Liver (tissue), 8 donors: ENCODE measurements at regions not wholly inside any gene's neighbourhood (a gene's known extent, or its start where the extent isn't known, plus 50 kb on each side); places are given as distances from the start of the nearest gene placed in this dataset.

Experiments used
- DNase-seq: peaks from one replicate; pipeline ENCODE4 v3.0.0-alpha.2; 2017; ENCODE audit warnings: low spot score
- H3K27ac ChIP-seq, 2 donors: one replicate each; pipeline ENCODE4 v1.7.0; 2013; ENCODE audit warnings: inconsistent platforms in 2 of 2, low read length in 2 of 2, control low read depth in 1 of 2, low read depth in 1 of 2, mild to moderate bottlenecking in 1 of 2
- H3K27me3 ChIP-seq, 4 donors: one replicate each; pipeline versions ENCODE4 v1.6.1 to v1.7.0; 2013; ENCODE audit warnings: low read length in 3 of 4, inconsistent platforms in 1 of 4, mild to moderate bottlenecking in 1 of 4, moderate library complexity in 1 of 4; ENCODE audit not compliant: control insufficient read depth in 4 of 4, insufficient read depth in 4 of 4
- H3K36me3 ChIP-seq, 4 donors: one replicate each; pipeline versions ENCODE4 v1.6.1 to v1.7.0; 2013; ENCODE audit warnings: low read length in 3 of 4, mild to moderate bottlenecking in 3 of 4, low read depth in 1 of 4, moderate library complexity in 1 of 4; ENCODE audit not compliant: control insufficient read depth in 4 of 4, insufficient read depth in 3 of 4
- H3K4me1 ChIP-seq, 4 donors: one replicate each; pipeline versions ENCODE4 v1.6.1 to v1.7.0; 2013; ENCODE audit warnings: low read length in 3 of 4, mild to moderate bottlenecking in 3 of 4, moderate library complexity in 1 of 4; ENCODE audit not compliant: control insufficient read depth in 4 of 4, insufficient read depth in 4 of 4
- H3K4me3 ChIP-seq, 3 donors: one replicate each; pipeline versions ENCODE4 v1.6.1 to v1.7.0; 2013; ENCODE audit warnings: low read length in 3 of 3, control low read depth in 1 of 3, low read depth in 1 of 3, mild to moderate bottlenecking in 1 of 3
- H3K9ac ChIP-seq, 2 donors: one replicate each; pipeline ENCODE4 v1.7.0; 2013; ENCODE audit warnings: low read length in 2 of 2, mild to moderate bottlenecking in 2 of 2, moderate library complexity in 2 of 2, control low read depth in 1 of 2, low read depth in 1 of 2
- H3K9me3 ChIP-seq, 4 donors: one replicate each; pipeline versions ENCODE4 v1.6.1 to v1.7.0; 2013; ENCODE audit warnings: low read length in 3 of 4; ENCODE audit not compliant: control insufficient read depth in 4 of 4
- CTCF ChIP-seq: fragments of 150-350 bp; IDR thresholded peaks from 2 replicates; pipeline ENCODE4 v1.5.1; 2017; ENCODE audit warnings: improper control_type of control experiment, low read depth, low read length; ENCODE audit not compliant: missing input control
- EGR1 ChIP-seq, 2 donors: IDR thresholded peaks; 2 replicates each; pipeline ENCODE4 v1.6.1; 2016 to 2018; ENCODE audit warnings: antibody characterized with exemption in 2 of 2, low read depth in 2 of 2
- FOXA1 ChIP-seq: IDR thresholded peaks from 2 replicates; pipeline ENCODE4 v1.6.1; 2016; ENCODE audit warnings: antibody characterized with exemption
- FOXA2 ChIP-seq: IDR thresholded peaks from 2 replicates; pipeline ENCODE4 v1.6.1; 2016; ENCODE audit warnings: antibody characterized with exemption
- GABPA ChIP-seq, 2 donors: IDR thresholded peaks in 1 of 2; conservative IDR thresholded peaks in 1 of 2; 2 replicates each; pipeline ENCODE4 v1.6.1; 2016; ENCODE audit warnings: antibody characterized with exemption in 2 of 2, mild to moderate bottlenecking in 1 of 2, moderate library complexity in 1 of 2
- HNF4G ChIP-seq: IDR thresholded peaks from 2 replicates; pipeline ENCODE4 v1.6.1; 2016; ENCODE audit warnings: antibody characterized with exemption
- JUND ChIP-seq, 2 donors: IDR thresholded peaks; 2 replicates each; pipeline ENCODE4 v1.6.1; 2016; ENCODE audit warnings: antibody characterized with exemption in 2 of 2
- MAX ChIP-seq: IDR thresholded peaks from 2 replicates; pipeline ENCODE4 v1.6.1; 2016; ENCODE audit warnings: antibody characterized with exemption
- NR2F2 ChIP-seq: IDR thresholded peaks from 2 replicates; pipeline ENCODE4 v1.6.1; 2016; ENCODE audit warnings: antibody characterized with exemption
- RAD21 ChIP-seq, 2 donors: IDR thresholded peaks; 2 replicates each; pipeline ENCODE4 v1.6.1; 2016; ENCODE audit warnings: antibody characterized with exemption in 2 of 2, mild to moderate bottlenecking in 2 of 2
- RXRA ChIP-seq, 2 donors: IDR thresholded peaks; 2 replicates each; pipeline ENCODE4 v1.6.1; 2017 to 2018; ENCODE audit warnings: antibody characterized with exemption in 2 of 2, mild to moderate bottlenecking in 1 of 2
- TAF1 ChIP-seq: conservative IDR thresholded peaks from 2 replicates; pipeline ENCODE4 v1.6.1; 2016; ENCODE audit warnings: antibody characterized with exemption, mild to moderate bottlenecking
- YY1 ChIP-seq: IDR thresholded peaks from 2 replicates; pipeline ENCODE4 v1.6.1; 2016; ENCODE audit warnings: antibody characterized with exemption, mild to moderate bottlenecking
- WGBS: extraction: QIAGEN DNeasy Blood & Tissue Kit; methylation state at CpG from one replicate; pipeline ENCODE4 v1.1.7; 2013; 5-methylcytosine and 5-hydroxymethylcytosine counted together
- TF ChIP-seq, protein P1 (sequence below): IDR thresholded peaks from 2 replicates; pipeline ENCODE4 v1.6.1; 2016; ENCODE audit warnings: antibody characterized with exemption
- TF ChIP-seq, protein P2 (sequence below): IDR thresholded peaks from 2 replicates; pipeline ENCODE4 v1.6.1; 2016; ENCODE audit warnings: antibody characterized with exemption
- TF ChIP-seq, protein P3 (sequence below): IDR thresholded peaks from 2 replicates; pipeline ENCODE4 v1.6.1; 2016; ENCODE audit warnings: antibody characterized with exemption, mild to moderate bottlenecking
- donor health status: healthy.
- donor health status: healthy.
- donor health status: healthy.
- donor health status: healthy.
- donor health status: healthy.

GRCh38 chr5:175207321-175208040, 236.5 kb downstream of the DRD1 start:
- TF ChIP-seq NR2F2 (no peak), RAD21 (IDR thresholded peaks at IDR 0.05) (no peak), GABPA (IDR thresholded peaks at IDR 0.05 in 1 of 2, conservative IDR thresholded peaks at IDR 0.05 in 1 of 2) (no peak), MAX (no peak)
- TF ChIP-seq, protein P1, sequence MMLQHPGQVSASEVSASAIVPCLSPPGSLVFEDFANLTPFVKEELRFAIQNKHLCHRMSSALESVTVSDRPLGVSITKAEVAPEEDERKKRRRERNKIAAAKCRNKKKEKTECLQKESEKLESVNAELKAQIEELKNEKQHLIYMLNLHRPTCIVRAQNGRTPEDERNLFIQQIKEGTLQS, result no peak
- TF ChIP-seq, protein P2, sequence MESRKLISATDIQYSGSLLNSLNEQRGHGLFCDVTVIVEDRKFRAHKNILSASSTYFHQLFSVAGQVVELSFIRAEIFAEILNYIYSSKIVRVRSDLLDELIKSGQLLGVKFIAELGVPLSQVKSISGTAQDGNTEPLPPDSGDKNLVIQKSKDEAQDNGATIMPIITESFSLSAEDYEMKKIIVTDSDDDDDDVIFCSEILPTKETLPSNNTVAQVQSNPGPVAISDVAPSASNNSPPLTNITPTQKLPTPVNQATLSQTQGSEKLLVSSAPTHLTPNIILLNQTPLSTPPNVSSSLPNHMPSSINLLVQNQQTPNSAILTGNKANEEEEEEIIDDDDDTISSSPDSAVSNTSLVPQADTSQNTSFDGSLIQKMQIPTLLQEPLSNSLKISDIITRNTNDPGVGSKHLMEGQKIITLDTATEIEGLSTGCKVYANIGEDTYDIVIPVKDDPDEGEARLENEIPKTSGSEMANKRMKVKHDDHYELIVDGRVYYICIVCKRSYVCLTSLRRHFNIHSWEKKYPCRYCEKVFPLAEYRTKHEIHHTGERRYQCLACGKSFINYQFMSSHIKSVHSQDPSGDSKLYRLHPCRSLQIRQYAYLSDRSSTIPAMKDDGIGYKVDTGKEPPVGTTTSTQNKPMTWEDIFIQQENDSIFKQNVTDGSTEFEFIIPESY, result no peak
- no peak overlapping the region for H3K4me3 ChIP-seq
- H3K9ac ChIP-seq, result no peak overlapping the region

GRCh38 chr5:175206669-175207068, 237.3 kb downstream of the DRD1 start:
- H3K4me1 ChIP-seq, result no peaks in the 10 kb centered on the region
- no peak overlapping the region for H3K9ac ChIP-seq
- no peak for DNase-seq
- H3K27ac ChIP-seq, result no peak overlapping the region
- TF ChIP-seq TAF1, result no peak
- TF ChIP-seq, protein P2, result no peak
- TF ChIP-seq EGR1 (IDR thresholded peaks at IDR 0.05; ENCODE audit: low read depth in 2 of 2), result no peak
- no peak for TF ChIP-seq RXRA (IDR thresholded peaks at IDR 0.05)
- no peak for TF ChIP-seq FOXA1
- TF ChIP-seq JUND (IDR thresholded peaks at IDR 0.05), result no peak
- TF ChIP-seq CTCF, result no peak
- no peak for TF ChIP-seq HNF4G
- no peak for TF ChIP-seq YY1
- TF ChIP-seq, protein P1, result no peak
- TF ChIP-seq, protein P3, sequence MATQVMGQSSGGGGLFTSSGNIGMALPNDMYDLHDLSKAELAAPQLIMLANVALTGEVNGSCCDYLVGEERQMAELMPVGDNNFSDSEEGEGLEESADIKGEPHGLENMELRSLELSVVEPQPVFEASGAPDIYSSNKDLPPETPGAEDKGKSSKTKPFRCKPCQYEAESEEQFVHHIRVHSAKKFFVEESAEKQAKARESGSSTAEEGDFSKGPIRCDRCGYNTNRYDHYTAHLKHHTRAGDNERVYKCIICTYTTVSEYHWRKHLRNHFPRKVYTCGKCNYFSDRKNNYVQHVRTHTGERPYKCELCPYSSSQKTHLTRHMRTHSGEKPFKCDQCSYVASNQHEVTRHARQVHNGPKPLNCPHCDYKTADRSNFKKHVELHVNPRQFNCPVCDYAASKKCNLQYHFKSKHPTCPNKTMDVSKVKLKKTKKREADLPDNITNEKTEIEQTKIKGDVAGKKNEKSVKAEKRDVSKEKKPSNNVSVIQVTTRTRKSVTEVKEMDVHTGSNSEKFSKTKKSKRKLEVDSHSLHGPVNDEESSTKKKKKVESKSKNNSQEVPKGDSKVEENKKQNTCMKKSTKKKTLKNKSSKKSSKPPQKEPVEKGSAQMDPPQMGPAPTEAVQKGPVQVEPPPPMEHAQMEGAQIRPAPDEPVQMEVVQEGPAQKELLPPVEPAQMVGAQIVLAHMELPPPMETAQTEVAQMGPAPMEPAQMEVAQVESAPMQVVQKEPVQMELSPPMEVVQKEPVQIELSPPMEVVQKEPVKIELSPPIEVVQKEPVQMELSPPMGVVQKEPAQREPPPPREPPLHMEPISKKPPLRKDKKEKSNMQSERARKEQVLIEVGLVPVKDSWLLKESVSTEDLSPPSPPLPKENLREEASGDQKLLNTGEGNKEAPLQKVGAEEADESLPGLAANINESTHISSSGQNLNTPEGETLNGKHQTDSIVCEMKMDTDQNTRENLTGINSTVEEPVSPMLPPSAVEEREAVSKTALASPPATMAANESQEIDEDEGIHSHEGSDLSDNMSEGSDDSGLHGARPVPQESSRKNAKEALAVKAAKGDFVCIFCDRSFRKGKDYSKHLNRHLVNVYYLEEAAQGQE, result no peak
- no peak for TF ChIP-seq GABPA (IDR thresholded peaks at IDR 0.05 in 1 of 2, conservative IDR thresholded peaks at IDR 0.05 in 1 of 2)
- TF ChIP-seq RAD21 (IDR thresholded peaks at IDR 0.05), result no peak
- TF ChIP-seq NR2F2, result no peak
- no peak for TF ChIP-seq FOXA2
- TF ChIP-seq MAX, result no peak
- 51% methylated on average over 4 of the region's 4 CpGs for WGBS
- no peak overlapping the region for H3K4me3 ChIP-seq
- peaks cover 0 to 3% (median 1%) of the 10 kb centered on the region in 4 donors for H3K27me3 ChIP-seq
- H3K9me3 ChIP-seq, result no peaks in the 10 kb centered on the region
- H3K36me3 ChIP-seq, result no peaks in the 10 kb centered on the region

More at GRCh38 chr5:175207321-175208040, 236.5 kb downstream of the DRD1 start:
- Histone ChIP-seq H3K27me3 (peaks cover 0 to 3% (median 1%) of the 10 kb centered on the region in 4 donors), H3K27ac (no peak overlapping the region), H3K36me3 (no peaks in the 10 kb centered on the region), H3K4me1 (no peaks in the 10 kb centered on the region), H3K9me3 (no peaks in the 10 kb centered on the region)
- 51% methylated on average over 18 of the region's 18 CpGs for WGBS
- no peak for DNase-seq
